ENCODE measurements at regions not wholly inside any gene's neighbourhood (a gene's known extent, or its start where the extent isn't known, plus 50 kb on each side); places are given as distances from the start of the nearest gene placed in this dataset.
A peak's percentile ranks its signal among the peaks of the same experiment; 100 is the strongest.
"Not testable (repeated sequence)": the region's sequence is repeated elsewhere in the genome, so short reads cannot be mapped to it uniquely, and the experiment has no call there.

GRCh38 chr5:104171958-104172690 lies 609.5 kb upstream of the NUDT12 start:
- no peak for DNase-seq (ENCODE audit: low spot score)

GRCh38 chr5:104170926-104171325 lies 608.3 kb upstream of the NUDT12 start:
- DNase-seq (ENCODE audit: low spot score): no peak

- DNase-seq (ENCODE audit: low spot score): peak; percentile 29
These were observed 584.1 kb upstream of the NUDT12 start for GRCh38 chr5:104146652-104147051.

- no peak for DNase-seq (ENCODE audit: low spot score)
These were observed 577.3 kb upstream of the NUDT12 start for GRCh38 chr5:104139840-104140239.

GRCh38 chr5:104130320-104130719 lies 567.7 kb upstream of the NUDT12 start:
- no peak for DNase-seq (ENCODE audit: low spot score)

- no peak for DNase-seq (ENCODE audit: low spot score)
These were observed 565.8 kb upstream of the NUDT12 start for GRCh38 chr5:104128348-104128747.

- no peak for DNase-seq (ENCODE audit: low spot score)
These were observed 564.4 kb upstream of the NUDT12 start for GRCh38 chr5:104126980-104127379.

GRCh38 chr5:104119529-104119928 lies 556.9 kb upstream of the NUDT12 start:
- DNase-seq (ENCODE audit: low spot score): no peak

GRCh38 chr5:104111632-104112031 lies 549.0 kb upstream of the NUDT12 start:
- DNase-seq (ENCODE audit: low spot score): no peak

GRCh38 chr5:104096451-104096850 lies 533.9 kb upstream of the NUDT12 start:
- DNase-seq (ENCODE audit: low spot score): no peak

GRCh38 chr5:104095527-104095926 lies 532.9 kb upstream of the NUDT12 start:
- DNase-seq (ENCODE audit: low spot score): no peak

GRCh38 chr5:104088876-104089778 lies 526.5 kb upstream of the NUDT12 start:
- no peak for DNase-seq (ENCODE audit: low spot score)

GRCh38 chr5:104084896-104085295 lies 522.3 kb upstream of the NUDT12 start:
- no peak for DNase-seq (ENCODE audit: low spot score)

- DNase-seq (ENCODE audit: low spot score): no peak
These were observed 520.2 kb upstream of the NUDT12 start for GRCh38 chr5:104082754-104083153.

GRCh38 chr5:104081232-104081631 lies 518.6 kb upstream of the NUDT12 start:
- no peak for DNase-seq (ENCODE audit: low spot score)

- no peak for DNase-seq (ENCODE audit: low spot score)
These were observed 518.1 kb upstream of the NUDT12 start for GRCh38 chr5:104080646-104081175.

- DNase-seq (ENCODE audit: low spot score): not testable (repeated sequence)
These were observed 517.5 kb upstream of the NUDT12 start for GRCh38 chr5:104079861-104080645.

- no peak for DNase-seq (ENCODE audit: low spot score)
These were observed 509.3 kb upstream of the NUDT12 start for GRCh38 chr5:104071887-104072286.

GRCh38 chr5:104062621-104063377 lies 500.2 kb upstream of the NUDT12 start:
- no peak for DNase-seq (ENCODE audit: low spot score)

GRCh38 chr5:104061707-104062106 lies 499.1 kb upstream of the NUDT12 start:
- DNase-seq (ENCODE audit: low spot score): no peak

- DNase-seq (ENCODE audit: low spot score): no peak
These were observed 490.7 kb upstream of the NUDT12 start for GRCh38 chr5:104053353-104053649.

Measured in umbilical cord (tissue), 1 donor.